ENCODE measurements at regions not wholly inside any gene's neighbourhood (a gene's known extent, or its start where the extent isn't known, plus 50 kb on each side); places are given as distances from the start of the nearest gene placed in this dataset.

GRCh38 chr13:88153353-88153752, 482.2 kb downstream of the SLITRK5 start:
- TF ChIP-seq CTCF (IDR thresholded peaks at IDR 0.05) (no peak), POLR2A (IDR thresholded peaks at IDR 0.05) (no peak), POLR2AphosphoS5 (IDR thresholded peaks at IDR 0.05) (no peak), EP300 (IDR thresholded peaks at IDR 0.05) (no peak)

All from sigmoid colon (tissue), 4 donors.